ENCODE measurements at regions not wholly inside any gene's neighbourhood (a gene's known extent, or its start where the extent isn't known, plus 50 kb on each side); places are given as distances from the start of the nearest gene placed in this dataset.

DNA sequence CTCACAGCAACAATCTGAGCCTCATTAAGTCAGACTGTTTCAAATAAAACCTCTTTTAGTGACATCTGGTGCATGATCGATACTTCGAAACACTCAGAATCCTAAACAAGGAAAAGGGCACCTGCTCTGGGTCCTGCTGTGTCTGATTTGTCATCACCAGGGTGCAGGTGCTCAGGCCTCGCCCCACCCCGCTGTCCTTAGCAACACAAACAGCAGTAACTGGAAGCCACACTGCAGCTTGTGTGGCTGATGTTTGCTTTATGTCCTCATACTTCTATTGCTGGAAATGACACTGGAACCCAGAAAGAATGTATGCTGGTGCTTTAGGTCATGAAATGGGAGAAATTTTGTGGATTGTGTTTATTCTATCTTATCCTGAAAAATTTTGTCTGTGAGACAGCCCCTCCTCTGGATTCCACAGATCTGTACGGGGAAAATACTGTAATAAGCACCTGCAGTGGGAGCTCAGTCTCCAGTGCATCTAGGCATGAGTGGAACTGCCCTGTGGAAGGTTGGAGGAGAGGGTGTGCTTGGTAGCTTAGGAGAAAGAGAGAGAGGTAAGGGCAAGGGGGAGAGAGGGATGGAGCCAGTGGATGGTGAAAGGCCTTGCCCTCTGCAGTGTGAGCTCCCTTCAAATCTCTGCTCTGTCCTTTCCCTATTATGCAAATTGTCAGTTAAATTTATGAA, 284.2 kb downstream of the SMARCA2 start (continued):
- no peak for TF ChIP-seq ZNF462 (CRISPR knock-in tag; IDR thresholded peaks at IDR 0.05)
- no peak for TF ChIP-seq EZH2 (IDR thresholded peaks at IDR 0.05; ENCODE audit: low read depth, unreplicated experiment)

GRCh38 chr9:2299843-2300205, 284.7 kb downstream of the SMARCA2 start:
- Histone ChIP-seq H3K79me2 (replicated peaks; ENCODE audit: insufficient read depth) (no peaks in the 10 kb centered on the region), H3K4me2 (no peak overlapping the region), H3K4me1 (ENCODE audit: insufficient read depth) (no peaks in the 10 kb centered on the region; the same call in 1 of the 2 replicates), H4K20me1 (replicated peaks; ENCODE audit: insufficient read depth) (no peaks in the 10 kb centered on the region), H3K9me2 (ENCODE audit: insufficient read depth) (peaks cover 46% of the 10 kb centered on the region), H2AFZ (no peak overlapping the region), H3K27ac (ENCODE audit: low read depth) (no peak overlapping the region), H3K36me3 (ENCODE audit: insufficient read depth) (no peaks in the 10 kb centered on the region), H3K4me3 (no peak overlapping the region), H3K27me3 (ENCODE audit: insufficient read depth) (no peaks in the 10 kb centered on the region), H3F3A (replicated peaks; ENCODE audit: low read depth) (no peaks in the 10 kb centered on the region)
- Mint-ChIP-seq H3K9me3 (peaks cover 15% of the 10 kb centered on the region), H3K4me1 (no peaks in the 10 kb centered on the region), H3K27me3 (ENCODE audit: insufficient read depth, low read depth, poor library complexity) (peaks cover 7% of the 10 kb centered on the region), H3K36me3 (ENCODE audit: low read depth) (peaks cover 13% of the 10 kb centered on the region), H3K4me3 (no peak overlapping the region), H3K27ac (no peak overlapping the region)
- DNase-seq (ENCODE audit: low spot score): no peak
- no peak for ATAC-seq
- TF ChIP-seq, protein P1, sequence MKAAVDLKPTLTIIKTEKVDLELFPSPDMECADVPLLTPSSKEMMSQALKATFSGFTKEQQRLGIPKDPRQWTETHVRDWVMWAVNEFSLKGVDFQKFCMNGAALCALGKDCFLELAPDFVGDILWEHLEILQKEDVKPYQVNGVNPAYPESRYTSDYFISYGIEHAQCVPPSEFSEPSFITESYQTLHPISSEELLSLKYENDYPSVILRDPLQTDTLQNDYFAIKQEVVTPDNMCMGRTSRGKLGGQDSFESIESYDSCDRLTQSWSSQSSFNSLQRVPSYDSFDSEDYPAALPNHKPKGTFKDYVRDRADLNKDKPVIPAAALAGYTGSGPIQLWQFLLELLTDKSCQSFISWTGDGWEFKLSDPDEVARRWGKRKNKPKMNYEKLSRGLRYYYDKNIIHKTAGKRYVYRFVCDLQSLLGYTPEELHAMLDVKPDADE (IDR thresholded peaks at IDR 0.05): no peak
- TF ChIP-seq, protein P2, sequence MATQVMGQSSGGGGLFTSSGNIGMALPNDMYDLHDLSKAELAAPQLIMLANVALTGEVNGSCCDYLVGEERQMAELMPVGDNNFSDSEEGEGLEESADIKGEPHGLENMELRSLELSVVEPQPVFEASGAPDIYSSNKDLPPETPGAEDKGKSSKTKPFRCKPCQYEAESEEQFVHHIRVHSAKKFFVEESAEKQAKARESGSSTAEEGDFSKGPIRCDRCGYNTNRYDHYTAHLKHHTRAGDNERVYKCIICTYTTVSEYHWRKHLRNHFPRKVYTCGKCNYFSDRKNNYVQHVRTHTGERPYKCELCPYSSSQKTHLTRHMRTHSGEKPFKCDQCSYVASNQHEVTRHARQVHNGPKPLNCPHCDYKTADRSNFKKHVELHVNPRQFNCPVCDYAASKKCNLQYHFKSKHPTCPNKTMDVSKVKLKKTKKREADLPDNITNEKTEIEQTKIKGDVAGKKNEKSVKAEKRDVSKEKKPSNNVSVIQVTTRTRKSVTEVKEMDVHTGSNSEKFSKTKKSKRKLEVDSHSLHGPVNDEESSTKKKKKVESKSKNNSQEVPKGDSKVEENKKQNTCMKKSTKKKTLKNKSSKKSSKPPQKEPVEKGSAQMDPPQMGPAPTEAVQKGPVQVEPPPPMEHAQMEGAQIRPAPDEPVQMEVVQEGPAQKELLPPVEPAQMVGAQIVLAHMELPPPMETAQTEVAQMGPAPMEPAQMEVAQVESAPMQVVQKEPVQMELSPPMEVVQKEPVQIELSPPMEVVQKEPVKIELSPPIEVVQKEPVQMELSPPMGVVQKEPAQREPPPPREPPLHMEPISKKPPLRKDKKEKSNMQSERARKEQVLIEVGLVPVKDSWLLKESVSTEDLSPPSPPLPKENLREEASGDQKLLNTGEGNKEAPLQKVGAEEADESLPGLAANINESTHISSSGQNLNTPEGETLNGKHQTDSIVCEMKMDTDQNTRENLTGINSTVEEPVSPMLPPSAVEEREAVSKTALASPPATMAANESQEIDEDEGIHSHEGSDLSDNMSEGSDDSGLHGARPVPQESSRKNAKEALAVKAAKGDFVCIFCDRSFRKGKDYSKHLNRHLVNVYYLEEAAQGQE (IDR thresholded peaks at IDR 0.05; ENCODE audit: unreplicated experiment): no peak
- TF ChIP-seq ZNF331 (CRISPR knock-in tag; IDR thresholded peaks at IDR 0.05; ENCODE audit: low read depth) (no peak), EZH2 (IDR thresholded peaks at IDR 0.05; ENCODE audit: low read depth, unreplicated experiment) (no peak), NANOG (IDR thresholded peaks at IDR 0.05; ENCODE audit: borderline replicate concordance) (no peak), CTCF (conservative IDR thresholded peaks at IDR 0.05; ENCODE audit: low read depth in 2 of 2) (no peak), POLR2AphosphoS5 (IDR thresholded peaks at IDR 0.05; ENCODE audit: low read depth) (no peak), JUNB (IDR thresholded peaks at IDR 0.05; ENCODE audit: unreplicated experiment) (no peak)
